Hematopoietic multipotent progenitor cell treated with erythropoietin and hydrocortisone succinate and interleukin-3 and kit ligand, for 17 days (in vitro differentiated cells): ENCODE measurements at regions not wholly inside any gene's neighbourhood (a gene's known extent, or its start where the extent isn't known, plus 50 kb on each side); places are given as distances from the start of the nearest gene placed in this dataset.
"Not testable (repeated sequence)": the region's sequence is repeated elsewhere in the genome, so short reads cannot be mapped to it uniquely, and the experiment has no call there.

Source experiments
- DNase-seq: peaks from one replicate; pipeline ENCODE4 v3.0.0-alpha.2; 2015; ENCODE audit warnings: low spot score

DNA sequence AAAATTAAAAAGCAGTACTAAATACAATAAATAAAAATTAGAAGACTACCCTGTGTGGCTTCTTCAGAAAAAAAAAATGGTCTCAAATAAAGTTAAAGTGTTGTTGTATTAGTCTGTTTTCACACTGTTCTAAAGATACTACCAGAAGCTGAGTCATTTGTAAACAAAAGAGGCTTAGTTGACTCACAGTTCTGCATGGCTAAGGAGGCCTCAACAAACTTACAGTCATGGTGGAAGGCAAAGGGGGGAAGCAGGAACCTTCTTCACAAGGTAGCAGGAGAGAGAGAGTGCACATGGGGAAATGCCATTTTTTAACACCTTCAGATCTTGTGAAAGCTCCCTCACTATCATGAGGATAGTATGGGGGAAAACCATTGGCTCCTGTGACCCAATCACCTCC lies 612.8 kb downstream of the RNF144A start:
- DNase-seq: no peak

GRCh38 chr2:7539077-7539476 lies 621.9 kb downstream of the RNF144A start:
- DNase-seq: no peak

DNA sequence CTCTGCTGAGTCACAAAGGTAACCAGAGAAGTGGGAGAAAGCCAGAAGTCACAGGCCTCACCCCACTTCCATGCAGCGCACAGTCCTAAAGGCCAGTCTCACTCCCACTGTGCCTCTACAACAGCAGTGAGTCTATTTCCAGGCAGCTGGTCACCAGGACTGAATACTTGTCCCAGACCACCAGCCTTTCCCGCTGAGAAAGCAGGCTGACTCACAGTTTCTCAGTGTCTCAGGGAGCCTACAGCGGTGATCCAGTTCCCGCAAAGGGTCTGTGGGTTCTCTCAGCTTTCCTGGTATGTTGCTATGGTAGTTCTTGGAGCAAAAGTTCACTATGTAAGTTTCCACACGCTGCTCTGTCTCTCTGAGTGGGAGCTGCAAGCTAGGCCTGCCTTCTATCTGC lies 622.5 kb downstream of the RNF144A start:
- DNase-seq: no peak

GRCh38 chr2:7552825-7553570 lies 635.8 kb downstream of the RNF144A start:
- no peak for DNase-seq

DNA sequence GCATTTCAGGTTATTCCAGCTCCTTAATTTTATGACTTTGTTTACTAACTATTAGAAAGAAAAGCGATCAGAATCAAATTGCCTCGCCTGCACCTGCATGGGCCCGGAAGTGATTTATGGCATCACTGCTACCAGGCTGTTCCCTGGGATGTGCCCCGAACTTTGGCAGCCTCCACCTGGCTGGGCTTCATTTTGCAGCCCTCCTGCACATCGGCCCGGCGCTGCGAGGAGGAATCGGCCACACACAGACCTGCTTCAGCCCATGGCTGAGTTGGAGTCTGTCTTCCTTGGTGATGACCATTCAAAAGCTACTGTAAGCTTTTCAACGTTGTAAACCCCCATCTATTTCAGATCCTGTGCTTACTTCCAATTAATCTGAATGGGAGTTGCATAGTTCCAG lies 638.0 kb downstream of the RNF144A start:
- DNase-seq: no peak

- DNase-seq: no peak
Measured at GRCh38 chr2:7557376-7557775, 640.2 kb downstream of the RNF144A start.

DNA sequence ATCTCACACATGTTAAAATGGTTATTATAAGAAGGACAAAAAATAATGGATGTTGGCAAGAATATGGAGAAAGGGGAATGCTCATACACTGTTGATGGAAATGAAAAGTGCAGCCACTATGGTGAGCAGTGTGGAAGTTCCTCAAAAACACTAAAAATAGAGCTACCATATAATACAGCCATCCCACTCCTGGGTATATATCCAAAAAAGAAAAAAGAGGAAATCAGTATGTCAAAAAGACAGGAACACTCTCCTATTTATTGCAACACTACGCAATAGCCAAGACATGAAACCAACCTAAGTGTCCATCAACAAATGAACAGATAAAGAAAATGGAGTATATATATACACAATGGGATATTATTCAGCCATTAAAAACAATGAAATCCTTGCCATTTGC lies 642.6 kb downstream of the RNF144A start:
- no peak for DNase-seq

DNA sequence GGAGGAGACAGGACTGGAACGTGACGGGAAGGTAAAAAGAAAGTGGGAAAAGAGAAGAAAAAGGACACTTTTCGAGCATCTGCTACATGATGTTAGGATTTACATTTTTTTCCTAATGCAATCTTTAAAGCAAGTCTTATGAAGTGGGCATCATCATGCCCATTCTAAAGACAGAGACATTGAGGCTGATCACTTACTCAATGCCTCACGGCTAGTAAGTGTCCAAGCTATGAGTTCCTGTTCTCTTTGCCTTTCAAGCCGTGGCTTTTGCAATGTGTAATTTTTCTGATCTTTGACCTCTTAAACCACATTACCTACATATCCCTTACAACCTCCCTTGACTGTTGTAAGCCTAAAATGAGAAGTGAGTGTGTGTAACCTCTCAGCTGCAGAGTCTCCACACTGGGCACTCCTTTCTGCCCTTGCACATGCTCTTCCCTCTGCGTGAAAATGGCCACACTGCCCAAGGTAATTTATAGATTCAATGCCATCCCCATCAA lies 649.2 kb downstream of the RNF144A start:
- no peak for DNase-seq

DNA sequence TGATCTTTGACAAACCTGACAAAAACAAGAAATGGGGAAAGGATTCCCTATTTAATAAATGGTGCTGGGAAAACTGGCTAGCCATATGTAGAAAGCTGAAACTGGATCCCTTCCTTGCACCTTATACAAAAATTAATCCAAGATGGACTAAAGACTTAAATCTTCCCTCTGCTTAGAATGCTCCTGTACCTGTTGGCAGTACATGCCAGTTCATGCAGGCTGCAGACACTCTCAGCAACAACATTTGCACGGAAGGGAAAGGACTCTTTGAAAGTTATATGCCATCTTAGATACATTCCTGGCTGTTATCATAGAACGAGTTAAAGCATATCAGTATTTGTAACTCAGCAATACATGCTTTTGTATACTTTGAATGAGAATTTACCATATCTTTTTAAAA lies 649.9 kb downstream of the RNF144A start:
- DNase-seq: not testable (repeated sequence)

- DNase-seq: no peak
Measured at GRCh38 chr2:7567646-7568045, 650.4 kb downstream of the RNF144A start.

GRCh38 chr2:7570247-7570646 lies 653.0 kb downstream of the RNF144A start:
- DNase-seq: no peak

DNA sequence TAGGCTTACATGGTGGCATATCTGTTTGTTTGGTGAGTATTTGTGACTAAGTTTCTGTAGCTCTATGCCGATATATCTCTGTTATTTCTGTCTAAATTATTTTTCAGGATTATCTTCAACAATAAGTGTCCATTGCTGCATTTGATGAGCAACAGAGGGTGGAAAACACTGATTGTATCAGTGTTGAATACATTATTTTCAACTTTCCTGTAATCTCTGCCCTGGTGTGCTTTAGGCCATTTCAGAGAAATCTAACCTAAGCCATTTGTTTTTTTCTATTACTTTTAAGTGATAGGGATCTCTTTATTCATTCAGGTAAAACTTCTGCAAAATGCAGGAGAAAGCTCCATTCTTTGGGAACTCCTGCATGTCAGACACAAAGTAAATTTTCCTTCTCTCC lies 654.5 kb downstream of the RNF144A start:
- no peak for DNase-seq

DNA sequence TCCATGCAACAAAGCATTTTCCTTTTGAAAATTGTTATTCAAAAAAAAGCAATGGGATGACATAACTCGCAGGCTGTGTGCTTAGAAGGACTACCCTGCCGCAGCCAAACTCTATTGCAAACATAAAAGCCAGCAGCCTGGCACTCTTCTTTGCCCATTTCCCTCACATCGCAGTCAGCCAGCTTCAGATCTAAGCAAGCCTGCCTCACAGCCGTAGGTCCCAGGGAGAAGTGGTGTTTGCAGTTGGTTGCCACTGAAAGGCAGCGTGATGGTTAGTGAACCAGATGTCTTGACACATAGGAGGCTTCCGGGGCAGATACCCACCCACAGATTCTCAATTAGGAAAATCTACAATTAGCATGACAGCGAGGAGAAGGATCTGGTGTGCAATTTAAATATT lies 655.2 kb downstream of the RNF144A start:
- no peak for DNase-seq

DNA sequence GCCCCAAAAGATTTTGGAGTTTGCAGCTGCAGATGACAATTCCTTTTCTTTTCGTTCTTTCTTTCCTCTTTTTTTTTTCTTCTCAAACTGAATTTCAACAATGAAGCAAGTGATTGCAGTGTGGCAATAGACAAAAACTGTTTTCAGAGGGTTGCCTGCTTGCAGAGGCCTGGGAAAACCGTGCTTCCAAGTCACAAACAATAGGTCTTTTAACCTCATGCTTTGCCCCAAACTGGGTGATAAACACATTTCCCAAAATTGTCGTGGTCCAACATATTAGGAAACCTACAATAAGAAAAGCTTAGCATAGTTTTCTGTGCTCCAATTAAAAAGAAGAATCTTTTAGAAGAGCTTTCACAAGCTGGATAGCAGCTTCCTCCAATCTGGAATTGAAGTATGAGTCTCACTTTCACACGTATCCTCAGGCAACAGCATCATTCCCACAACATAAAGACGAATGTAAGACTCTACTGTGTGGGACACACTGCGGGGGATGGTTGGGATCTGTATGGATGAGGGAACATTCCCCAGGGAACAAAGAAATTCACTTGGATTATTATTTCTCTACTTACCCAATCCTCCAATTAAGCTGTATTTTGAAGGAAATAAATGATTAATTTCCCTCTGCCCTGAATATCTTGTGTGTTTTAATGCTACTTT lies 656.1 kb downstream of the RNF144A start:
- DNase-seq: no peak

DNA sequence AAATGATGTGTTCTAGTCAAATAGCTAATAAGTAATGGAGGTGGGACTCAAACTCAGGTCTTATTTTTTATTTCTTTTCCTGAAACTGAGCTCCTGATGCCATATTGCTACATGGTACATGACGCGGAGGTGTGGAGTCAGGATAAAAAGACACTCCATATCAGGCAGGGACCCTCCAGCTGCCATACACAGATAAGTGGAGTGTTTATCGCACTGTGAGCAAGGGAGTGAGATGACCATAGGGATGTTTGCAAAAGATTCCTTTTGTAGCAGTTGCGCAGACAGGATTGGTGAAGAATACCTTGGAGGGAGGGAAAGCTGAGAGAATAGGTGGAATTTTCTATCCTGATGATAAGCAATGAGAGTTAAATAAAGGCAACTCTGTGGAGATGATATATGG lies 657.2 kb downstream of the RNF144A start:
- DNase-seq: no peak

DNA sequence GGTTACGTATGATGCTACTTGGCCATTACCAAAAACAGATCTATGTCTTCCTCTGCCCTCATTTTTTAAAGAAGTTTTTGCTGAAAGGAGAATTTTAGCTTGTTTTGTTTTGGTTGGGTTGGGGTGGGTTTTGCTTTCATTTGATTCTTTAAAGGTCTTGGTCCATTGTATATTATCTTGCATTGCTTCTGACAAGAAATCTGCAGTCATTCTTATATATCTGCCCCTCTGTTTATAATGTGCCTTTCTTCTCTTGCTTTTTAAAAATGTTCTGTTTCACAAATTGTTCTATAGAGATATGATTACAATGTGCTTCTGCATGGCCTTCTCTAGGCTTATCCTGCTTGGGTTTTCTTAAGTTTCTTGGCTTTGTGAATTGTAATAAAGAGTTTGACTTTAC lies 660.6 kb downstream of the RNF144A start:
- no peak for DNase-seq

GRCh38 chr2:7584017-7584416 lies 666.8 kb downstream of the RNF144A start:
- no peak for DNase-seq

DNA sequence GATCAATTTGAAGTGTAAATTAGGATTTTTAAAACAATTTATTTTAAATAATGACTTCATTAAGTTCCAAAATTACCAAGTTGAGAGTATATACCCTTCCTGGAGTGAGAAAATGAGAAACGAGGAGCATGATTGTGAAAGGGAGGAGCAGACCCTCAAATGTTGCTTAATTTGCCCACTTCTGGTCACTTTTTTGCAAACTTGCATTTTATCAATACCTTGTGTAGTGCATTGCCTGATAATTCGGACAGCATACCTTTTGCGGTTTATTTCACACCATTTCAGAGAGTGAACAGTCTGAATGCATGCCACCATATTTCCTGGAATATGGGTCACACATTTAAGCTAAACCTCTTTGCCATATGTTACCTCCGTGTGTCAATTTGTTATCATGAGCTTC lies 669.7 kb downstream of the RNF144A start:
- DNase-seq: no peak

- no peak for DNase-seq
Measured at GRCh38 chr2:7588295-7588694, 671.1 kb downstream of the RNF144A start.

GRCh38 chr2:7592618-7593140 lies 675.5 kb downstream of the RNF144A start:
- no peak for DNase-seq

DNA sequence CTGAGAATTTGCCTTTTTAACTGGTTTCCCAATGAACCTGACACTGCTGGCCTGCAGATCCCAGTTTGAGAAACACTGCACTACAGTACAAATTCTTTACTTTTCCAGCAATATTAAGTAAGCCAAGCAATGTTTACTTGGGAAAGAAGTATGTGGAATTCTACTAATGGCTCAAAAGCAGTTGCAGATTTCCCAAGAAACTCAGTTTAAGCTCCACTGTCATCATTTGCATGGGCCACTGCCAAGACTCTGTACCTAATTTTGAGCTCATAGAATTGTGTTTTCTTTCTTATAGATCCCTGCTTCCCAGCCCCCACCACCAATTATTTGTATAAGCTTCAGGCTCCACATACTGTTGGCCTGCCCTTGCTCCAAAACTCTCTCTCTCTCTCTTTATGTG lies 676.1 kb downstream of the RNF144A start:
- DNase-seq: no peak

DNA sequence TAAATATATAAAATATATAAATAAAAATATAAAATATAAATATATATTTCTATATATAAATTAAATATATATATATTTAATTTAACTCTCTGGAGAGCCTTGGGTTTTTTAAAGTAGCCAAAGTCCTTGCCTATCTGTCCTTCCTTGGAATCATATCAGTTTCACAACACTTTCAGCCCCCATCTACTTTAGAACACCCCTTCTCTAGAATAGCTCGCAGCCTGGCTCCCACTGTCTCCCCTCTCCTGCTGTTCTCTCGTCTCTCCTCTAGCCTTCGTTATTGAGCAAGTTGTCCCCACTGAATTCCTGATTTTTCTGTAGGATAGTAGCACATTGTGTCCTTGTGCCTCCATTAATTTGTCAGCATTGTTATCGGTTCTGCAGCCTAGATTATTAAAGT lies 677.0 kb downstream of the RNF144A start:
- no peak for DNase-seq

DNA sequence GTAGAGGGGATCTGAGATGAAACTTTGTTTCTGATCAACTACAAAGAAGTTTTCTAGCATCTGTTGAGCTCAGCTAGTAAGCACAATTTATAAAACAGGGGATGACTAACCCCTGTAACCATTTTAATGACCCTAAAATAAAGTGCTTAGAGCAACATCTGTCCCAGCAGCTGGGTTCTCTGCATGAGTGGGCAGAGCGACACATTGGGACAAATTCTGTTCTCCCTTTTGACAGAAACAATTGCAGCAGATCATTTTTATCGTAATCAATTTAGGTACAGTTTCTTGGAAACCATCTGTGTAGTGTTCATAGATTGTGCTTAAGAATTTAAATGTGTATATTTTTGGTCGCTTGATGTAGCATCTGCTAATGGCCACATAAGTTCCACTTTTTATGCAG lies 678.0 kb downstream of the RNF144A start:
- DNase-seq: no peak

DNA sequence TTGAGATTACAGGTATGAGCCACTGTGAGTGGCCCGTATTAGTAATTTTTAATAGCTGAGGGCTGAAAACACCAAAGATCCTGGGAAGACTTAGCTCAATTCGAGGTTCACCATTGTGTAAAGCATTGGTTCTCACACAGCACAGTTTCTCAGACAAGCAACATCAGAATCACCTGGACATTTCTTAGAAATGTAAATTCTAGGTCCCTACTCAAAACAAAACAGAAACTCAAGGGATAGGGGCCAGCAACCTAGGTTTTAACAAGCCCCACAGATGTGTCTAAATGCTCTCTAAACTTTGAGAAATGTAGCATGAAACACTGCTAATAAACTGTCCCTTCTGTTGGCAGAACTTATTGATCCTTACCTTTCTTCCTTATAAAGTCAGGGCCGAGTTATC lies 681.2 kb downstream of the RNF144A start:
- DNase-seq: no peak
